ENCODE measurements at regions not wholly inside any gene's neighbourhood (a gene's known extent, or its start where the extent isn't known, plus 50 kb on each side); places are given as distances from the start of the nearest gene placed in this dataset.

GRCh38 chr1:234901491-234902049, 227.1 kb downstream of the TOMM20 start:
- Histone ChIP-seq H3K4me3 (ENCODE audit: low read length in 2 of 2) (no peak overlapping the region), H3K4me1 (ENCODE audit: control insufficient read depth, insufficient read depth, low read length) (peaks cover 7% of the 10 kb centered on the region), H3K27me3 (ENCODE audit: control insufficient read depth in 1 of 2, insufficient read depth in 2 of 2, low read length in 2 of 2) (no peaks in the 10 kb centered on the region), H3K27ac (ENCODE audit: low read length) (no peak overlapping the region), H3K9me3 (ENCODE audit: control insufficient read depth in 2 of 2, low read length in 2 of 2) (no peaks in the 10 kb centered on the region), H3K36me3 (ENCODE audit: control insufficient read depth in 2 of 2, insufficient read depth in 2 of 2, low read length in 2 of 2) (no peaks in the 10 kb centered on the region), H3K9ac (ENCODE audit: low read length in 2 of 2) (no peak overlapping the region)

DNA sequence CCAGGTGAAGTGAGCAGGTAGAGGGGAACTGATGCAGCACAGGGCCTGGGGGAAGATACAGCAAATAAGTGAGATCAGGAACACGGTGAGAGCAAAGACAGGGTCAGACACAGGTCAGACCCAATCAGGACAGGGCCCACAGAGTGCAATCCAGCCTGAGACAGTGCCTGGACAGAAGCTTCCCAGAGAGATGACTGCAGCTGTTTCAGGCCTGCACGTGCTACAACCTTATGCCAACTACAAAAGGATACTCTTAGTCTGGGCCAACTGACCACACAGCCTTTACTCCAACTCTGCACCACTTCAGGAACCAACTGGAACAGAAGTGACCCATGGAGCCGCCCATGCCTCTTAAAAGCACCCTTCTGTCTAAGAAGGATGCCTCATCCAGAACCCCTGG, 228.0 kb downstream of the TOMM20 start:
- no peak overlapping the region for H3K9ac ChIP-seq (ENCODE audit: low read length in 2 of 2)
- H3K9me3 ChIP-seq (ENCODE audit: control insufficient read depth in 2 of 2, low read length in 2 of 2), result no peaks in the 10 kb centered on the region
- H3K4me1 ChIP-seq (ENCODE audit: control insufficient read depth, insufficient read depth, low read length), result peaks cover 7% of the 10 kb centered on the region
- H3K4me3 ChIP-seq (ENCODE audit: low read length in 2 of 2), result no peak overlapping the region
- no peak overlapping the region for H3K27ac ChIP-seq (ENCODE audit: low read length)
- H3K27me3 ChIP-seq (ENCODE audit: control insufficient read depth in 1 of 2, insufficient read depth in 2 of 2, low read length in 2 of 2), result no peaks in the 10 kb centered on the region
- H3K36me3 ChIP-seq (ENCODE audit: control insufficient read depth in 2 of 2, insufficient read depth in 2 of 2, low read length in 2 of 2), result no peaks in the 10 kb centered on the region

GRCh38 chr1:234899730-234900072, 228.9 kb downstream of the TOMM20 start:
- no peaks in the 10 kb centered on the region for H3K36me3 ChIP-seq (ENCODE audit: control insufficient read depth in 2 of 2, insufficient read depth in 2 of 2, low read length in 2 of 2)
- H3K27me3 ChIP-seq (ENCODE audit: control insufficient read depth in 1 of 2, insufficient read depth in 2 of 2, low read length in 2 of 2), result no peaks in the 10 kb centered on the region
- no peak overlapping the region for H3K27ac ChIP-seq (ENCODE audit: low read length)
- H3K9ac ChIP-seq (ENCODE audit: low read length in 2 of 2), result no peak overlapping the region
- peaks cover 7% of the 10 kb centered on the region for H3K4me1 ChIP-seq (ENCODE audit: control insufficient read depth, insufficient read depth, low read length)
- H3K9me3 ChIP-seq (ENCODE audit: control insufficient read depth in 2 of 2, low read length in 2 of 2), result no peaks in the 10 kb centered on the region
- H3K4me3 ChIP-seq (ENCODE audit: low read length in 2 of 2), result no peak overlapping the region

DNA sequence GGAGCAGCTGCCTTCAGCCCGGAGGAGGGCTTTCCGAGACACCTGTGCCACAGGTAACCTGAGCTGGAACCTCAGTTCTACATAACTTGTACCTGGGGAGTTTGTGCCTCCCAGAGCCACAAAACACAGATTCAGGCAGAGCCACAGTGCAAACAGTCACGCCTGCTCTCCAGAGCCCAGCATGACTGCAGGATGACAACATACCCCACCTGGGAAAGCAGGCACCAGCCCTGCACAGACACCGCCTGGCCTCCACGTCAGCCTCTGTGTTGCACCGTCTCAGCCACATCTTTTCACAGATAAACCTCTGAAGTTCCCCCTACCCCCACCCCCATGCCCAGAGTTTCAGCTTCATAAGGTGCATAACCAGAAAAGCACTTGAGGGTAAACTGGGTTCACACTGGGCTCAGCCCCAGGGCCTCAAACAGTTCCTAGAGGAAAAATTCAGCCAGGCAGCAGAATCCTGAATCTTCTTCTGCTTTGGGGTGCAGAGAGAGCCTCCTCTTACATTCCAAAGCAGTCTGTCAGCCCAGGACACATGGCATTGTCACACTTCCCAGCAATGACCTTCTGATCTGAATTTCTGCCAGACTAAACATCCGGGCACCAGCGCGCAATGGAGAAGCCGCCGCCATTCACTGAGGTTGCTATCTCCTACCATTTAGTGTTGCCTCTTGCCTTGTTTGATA, 229.5 kb downstream of the TOMM20 start:
- H3K27me3 ChIP-seq (ENCODE audit: control insufficient read depth in 1 of 2, insufficient read depth in 2 of 2, low read length in 2 of 2), result no peaks in the 10 kb centered on the region
- H3K9me3 ChIP-seq (ENCODE audit: control insufficient read depth in 2 of 2, low read length in 2 of 2), result no peaks in the 10 kb centered on the region
- no peak overlapping the region for H3K27ac ChIP-seq (ENCODE audit: low read length)
- H3K9ac ChIP-seq (ENCODE audit: low read length in 2 of 2), result no peak overlapping the region
- H3K4me3 ChIP-seq (ENCODE audit: low read length in 2 of 2), result no peak overlapping the region
- peaks cover 7% of the 10 kb centered on the region for H3K4me1 ChIP-seq (ENCODE audit: control insufficient read depth, insufficient read depth, low read length)
- no peaks in the 10 kb centered on the region for H3K36me3 ChIP-seq (ENCODE audit: control insufficient read depth in 2 of 2, insufficient read depth in 2 of 2, low read length in 2 of 2)

- H3K27ac ChIP-seq (ENCODE audit: low read length), result no peak overlapping the region
- H3K9me3 ChIP-seq (ENCODE audit: control insufficient read depth in 2 of 2, low read length in 2 of 2), result no peaks in the 10 kb centered on the region
- H3K4me3 ChIP-seq (ENCODE audit: low read length in 2 of 2), result no peak overlapping the region
- H3K9ac ChIP-seq (ENCODE audit: low read length in 2 of 2), result no peak overlapping the region
- H3K36me3 ChIP-seq (ENCODE audit: control insufficient read depth in 2 of 2, insufficient read depth in 2 of 2, low read length in 2 of 2), result no peaks in the 10 kb centered on the region
- no peaks in the 10 kb centered on the region for H3K27me3 ChIP-seq (ENCODE audit: control insufficient read depth in 1 of 2, insufficient read depth in 2 of 2, low read length in 2 of 2)
- H3K4me1 ChIP-seq (ENCODE audit: control insufficient read depth, insufficient read depth, low read length), result peaks cover 7% of the 10 kb centered on the region
Measured at GRCh38 chr1:234898455-234899033, 230.1 kb downstream of the TOMM20 start.

- no peaks in the 10 kb centered on the region for H3K27me3 ChIP-seq (ENCODE audit: control insufficient read depth in 1 of 2, insufficient read depth in 2 of 2, low read length in 2 of 2)
- no peak overlapping the region for H3K4me3 ChIP-seq (ENCODE audit: low read length in 2 of 2)
- no peak overlapping the region for H3K27ac ChIP-seq (ENCODE audit: low read length)
- H3K36me3 ChIP-seq (ENCODE audit: control insufficient read depth in 2 of 2, insufficient read depth in 2 of 2, low read length in 2 of 2), result no peaks in the 10 kb centered on the region
- no peak overlapping the region for H3K9ac ChIP-seq (ENCODE audit: low read length in 2 of 2)
- peaks cover 7% of the 10 kb centered on the region for H3K4me1 ChIP-seq (ENCODE audit: control insufficient read depth, insufficient read depth, low read length)
- no peaks in the 10 kb centered on the region for H3K9me3 ChIP-seq (ENCODE audit: control insufficient read depth in 2 of 2, low read length in 2 of 2)
Measured at GRCh38 chr1:234897754-234898454, 230.7 kb downstream of the TOMM20 start.

DNA sequence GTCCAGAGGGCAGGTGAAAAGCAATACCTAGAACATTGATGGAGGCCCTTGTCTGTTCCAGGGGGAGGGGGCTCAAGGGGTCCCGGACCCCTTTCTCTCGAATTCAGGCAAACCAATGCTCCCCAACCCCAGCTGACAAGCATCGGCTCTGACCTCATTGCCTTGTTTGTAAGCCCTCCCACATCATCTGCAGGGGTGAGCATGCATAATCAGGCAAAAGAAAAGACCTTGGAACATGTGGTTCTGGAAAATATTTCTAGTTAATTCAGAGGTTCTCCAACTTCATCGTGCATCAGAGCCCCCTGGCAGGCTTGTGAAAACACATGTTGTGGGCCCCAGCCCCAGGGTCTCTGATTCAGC, 231.3 kb downstream of the TOMM20 start:
- no peak overlapping the region for H3K27ac ChIP-seq (ENCODE audit: low read length)
- no peak overlapping the region for H3K4me3 ChIP-seq (ENCODE audit: low read length in 2 of 2)
- H3K27me3 ChIP-seq (ENCODE audit: control insufficient read depth in 1 of 2, insufficient read depth in 2 of 2, low read length in 2 of 2), result no peaks in the 10 kb centered on the region
- H3K9me3 ChIP-seq (ENCODE audit: control insufficient read depth in 2 of 2, low read length in 2 of 2), result no peaks in the 10 kb centered on the region
- peaks cover 7% of the 10 kb centered on the region for H3K4me1 ChIP-seq (ENCODE audit: control insufficient read depth, insufficient read depth, low read length)
- no peaks in the 10 kb centered on the region for H3K36me3 ChIP-seq (ENCODE audit: control insufficient read depth in 2 of 2, insufficient read depth in 2 of 2, low read length in 2 of 2)
- no peak overlapping the region for H3K9ac ChIP-seq (ENCODE audit: low read length in 2 of 2)

DNA sequence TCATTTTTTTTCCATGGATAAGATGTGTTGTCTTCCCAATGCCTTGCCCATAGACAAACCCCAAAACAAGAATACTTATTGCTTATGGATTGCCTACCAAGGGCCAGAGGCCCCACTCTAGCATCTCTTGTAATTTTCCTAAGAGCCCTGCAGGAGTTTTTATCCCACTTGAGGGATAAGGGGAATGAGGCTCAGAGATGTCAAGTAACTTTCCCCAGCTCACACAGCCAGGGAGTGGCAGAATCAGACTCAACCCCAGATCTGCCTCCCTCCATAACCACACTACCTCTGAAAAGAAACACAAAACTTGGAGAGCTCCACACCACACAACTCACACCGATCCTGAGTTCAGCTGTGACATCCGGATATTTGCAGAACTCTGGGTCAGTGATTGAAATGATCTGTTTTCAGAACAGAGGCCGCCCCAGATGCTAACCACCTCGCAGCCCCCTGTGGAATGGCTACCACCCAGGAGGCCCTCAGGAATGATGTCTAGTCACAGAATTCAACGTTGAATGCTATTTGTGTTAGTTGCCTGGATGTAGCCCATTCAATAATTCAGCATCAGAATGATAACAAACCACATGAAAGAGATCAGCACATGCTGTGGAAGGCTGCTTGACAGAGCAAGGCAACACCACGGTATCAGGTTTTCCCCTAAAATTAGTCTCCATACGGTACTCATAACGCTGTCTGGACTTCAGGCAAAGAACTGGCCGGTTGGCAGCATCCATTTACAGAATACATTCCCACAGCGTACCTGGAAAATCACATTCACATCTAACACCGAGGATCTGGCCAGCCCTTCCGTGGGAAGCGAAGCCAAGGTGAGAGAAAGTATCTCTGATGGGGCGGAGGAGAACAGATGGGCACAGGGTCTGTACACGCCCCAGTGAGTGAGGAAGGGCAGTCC, 231.9 kb downstream of the TOMM20 start:
- no peaks in the 10 kb centered on the region for H3K27me3 ChIP-seq (ENCODE audit: control insufficient read depth in 1 of 2, insufficient read depth in 2 of 2, low read length in 2 of 2)
- no peak overlapping the region for H3K27ac ChIP-seq (ENCODE audit: low read length)
- H3K9ac ChIP-seq (ENCODE audit: low read length in 2 of 2), result no peak overlapping the region
- H3K36me3 ChIP-seq (ENCODE audit: control insufficient read depth in 2 of 2, insufficient read depth in 2 of 2, low read length in 2 of 2), result no peaks in the 10 kb centered on the region
- no peaks in the 10 kb centered on the region for H3K9me3 ChIP-seq (ENCODE audit: control insufficient read depth in 2 of 2, low read length in 2 of 2)
- no peak overlapping the region for H3K4me3 ChIP-seq (ENCODE audit: low read length in 2 of 2)
- peaks cover 7% of the 10 kb centered on the region for H3K4me1 ChIP-seq (ENCODE audit: control insufficient read depth, insufficient read depth, low read length)

- H3K9me3 ChIP-seq (ENCODE audit: control insufficient read depth in 2 of 2, low read length in 2 of 2), result no peaks in the 10 kb centered on the region
- H3K36me3 ChIP-seq (ENCODE audit: control insufficient read depth in 2 of 2, insufficient read depth in 2 of 2, low read length in 2 of 2), result no peaks in the 10 kb centered on the region
- no peak overlapping the region for H3K9ac ChIP-seq (ENCODE audit: low read length in 2 of 2)
- no peaks in the 10 kb centered on the region for H3K27me3 ChIP-seq (ENCODE audit: control insufficient read depth in 1 of 2, insufficient read depth in 2 of 2, low read length in 2 of 2)
- H3K4me1 ChIP-seq (ENCODE audit: control insufficient read depth, insufficient read depth, low read length), result peaks cover 2% of the 10 kb centered on the region
- H3K27ac ChIP-seq (ENCODE audit: low read length), result no peak overlapping the region
- H3K4me3 ChIP-seq (ENCODE audit: low read length in 2 of 2), result no peak overlapping the region
Measured at GRCh38 chr1:234893725-234894630, 234.7 kb downstream of the TOMM20 start.

DNA sequence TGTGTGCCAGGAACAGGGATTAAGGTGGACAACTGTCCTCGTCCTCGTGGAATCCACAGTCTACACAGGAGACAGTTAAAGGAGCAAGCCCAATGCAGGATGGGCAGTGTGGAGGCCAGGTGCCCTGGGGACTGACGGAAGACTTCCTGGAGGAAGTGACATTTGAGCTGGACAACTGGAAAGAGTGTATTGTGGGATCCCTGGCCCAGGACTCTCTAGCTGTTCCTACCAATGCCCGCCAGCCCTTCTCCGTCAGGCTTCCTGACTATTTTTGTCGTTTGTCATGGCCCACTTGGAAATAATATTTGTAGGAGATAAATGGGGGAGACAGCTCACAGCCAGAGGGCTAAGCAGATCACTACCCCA, 235.3 kb downstream of the TOMM20 start:
- no peaks in the 10 kb centered on the region for H3K36me3 ChIP-seq (ENCODE audit: control insufficient read depth in 2 of 2, insufficient read depth in 2 of 2, low read length in 2 of 2)
- H3K4me1 ChIP-seq (ENCODE audit: control insufficient read depth, insufficient read depth, low read length), result peaks cover 2% of the 10 kb centered on the region
- no peak overlapping the region for H3K27ac ChIP-seq (ENCODE audit: low read length)
- H3K27me3 ChIP-seq (ENCODE audit: control insufficient read depth in 1 of 2, insufficient read depth in 2 of 2, low read length in 2 of 2), result no peaks in the 10 kb centered on the region
- no peaks in the 10 kb centered on the region for H3K9me3 ChIP-seq (ENCODE audit: control insufficient read depth in 2 of 2, low read length in 2 of 2)
- no peak overlapping the region for H3K9ac ChIP-seq (ENCODE audit: low read length in 2 of 2)
- no peak overlapping the region for H3K4me3 ChIP-seq (ENCODE audit: low read length in 2 of 2)
